GM10266 (cell line): ENCODE measurements at regions not wholly inside any gene's neighbourhood (a gene's known extent, or its start where the extent isn't known, plus 50 kb on each side); places are given as distances from the start of the nearest gene placed in this dataset.

Experiments
- DNase-seq: peaks from one replicate; pipeline ENCODE4 v3.0.0; 2012; ENCODE audit errors: extremely low spot score
- TF ChIP-seq, protein P1 (sequence below): IDR thresholded peaks from 2 replicates; pipeline ENCODE4 v1.5.1; 2012; ENCODE audit warnings: mild to moderate bottlenecking, low read depth; ENCODE audit not compliant: control insufficient read depth, insufficient read depth; ENCODE audit errors: missing control alignments

DNA sequence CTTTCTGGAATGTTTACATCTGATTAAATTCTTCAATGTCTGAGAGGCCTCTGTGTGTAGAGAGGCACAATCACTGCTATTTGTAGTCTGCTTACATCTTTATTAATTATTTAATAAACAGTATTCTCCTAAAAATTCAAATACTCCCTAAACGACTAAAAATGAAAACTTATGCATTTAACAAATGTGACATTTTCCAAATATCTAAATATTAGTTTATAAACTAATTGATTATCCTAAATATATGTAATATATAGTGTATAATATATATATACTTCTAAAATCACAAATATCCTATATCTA, 57.7 kb upstream of the ZBED3 start:
- no peak for DNase-seq
- TF ChIP-seq, protein P1, sequence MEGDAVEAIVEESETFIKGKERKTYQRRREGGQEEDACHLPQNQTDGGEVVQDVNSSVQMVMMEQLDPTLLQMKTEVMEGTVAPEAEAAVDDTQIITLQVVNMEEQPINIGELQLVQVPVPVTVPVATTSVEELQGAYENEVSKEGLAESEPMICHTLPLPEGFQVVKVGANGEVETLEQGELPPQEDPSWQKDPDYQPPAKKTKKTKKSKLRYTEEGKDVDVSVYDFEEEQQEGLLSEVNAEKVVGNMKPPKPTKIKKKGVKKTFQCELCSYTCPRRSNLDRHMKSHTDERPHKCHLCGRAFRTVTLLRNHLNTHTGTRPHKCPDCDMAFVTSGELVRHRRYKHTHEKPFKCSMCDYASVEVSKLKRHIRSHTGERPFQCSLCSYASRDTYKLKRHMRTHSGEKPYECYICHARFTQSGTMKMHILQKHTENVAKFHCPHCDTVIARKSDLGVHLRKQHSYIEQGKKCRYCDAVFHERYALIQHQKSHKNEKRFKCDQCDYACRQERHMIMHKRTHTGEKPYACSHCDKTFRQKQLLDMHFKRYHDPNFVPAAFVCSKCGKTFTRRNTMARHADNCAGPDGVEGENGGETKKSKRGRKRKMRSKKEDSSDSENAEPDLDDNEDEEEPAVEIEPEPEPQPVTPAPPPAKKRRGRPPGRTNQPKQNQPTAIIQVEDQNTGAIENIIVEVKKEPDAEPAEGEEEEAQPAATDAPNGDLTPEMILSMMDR, result no peak

DNA sequence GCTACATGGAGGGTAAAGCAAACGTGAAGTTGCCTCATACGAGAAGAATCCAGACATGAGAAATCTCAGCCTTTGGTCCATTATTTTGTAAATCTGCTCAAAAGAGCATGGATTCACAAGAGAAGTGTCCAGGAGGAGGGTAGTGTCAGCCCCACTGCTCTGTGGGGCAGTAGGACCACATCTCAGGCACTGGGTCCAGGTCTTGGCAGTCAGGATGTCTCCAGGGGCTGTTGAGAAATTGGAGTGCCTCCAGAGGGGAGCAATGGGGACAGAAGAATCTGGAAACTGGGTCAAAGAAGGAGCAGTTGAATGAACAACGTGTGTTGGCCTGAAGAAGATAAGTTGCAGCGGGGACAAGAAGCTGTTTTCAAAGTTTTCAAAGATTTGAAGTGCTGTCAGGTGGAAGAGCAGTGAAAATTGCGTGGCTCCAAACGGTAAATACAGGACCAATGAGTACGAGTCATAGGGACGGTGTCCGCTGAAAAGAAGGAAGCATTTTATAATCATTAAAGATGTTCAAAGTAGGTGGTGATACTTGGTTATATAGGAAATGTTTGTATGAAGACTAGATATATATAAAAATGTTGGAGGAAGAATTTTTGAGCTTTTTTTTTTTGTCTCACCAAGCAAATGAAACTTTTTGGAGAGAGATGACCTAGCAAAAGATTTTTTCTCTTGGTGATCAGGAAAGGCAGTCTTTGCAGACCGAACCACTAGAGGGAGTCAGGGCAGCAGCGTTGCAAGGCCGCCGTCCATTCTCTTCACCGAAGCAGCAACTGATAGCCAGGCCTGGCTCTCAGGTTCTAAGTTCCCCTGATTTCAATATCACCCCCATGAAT, 57.1 kb upstream of the ZBED3 start:
- peak; percentile 47 for DNase-seq

DNA sequence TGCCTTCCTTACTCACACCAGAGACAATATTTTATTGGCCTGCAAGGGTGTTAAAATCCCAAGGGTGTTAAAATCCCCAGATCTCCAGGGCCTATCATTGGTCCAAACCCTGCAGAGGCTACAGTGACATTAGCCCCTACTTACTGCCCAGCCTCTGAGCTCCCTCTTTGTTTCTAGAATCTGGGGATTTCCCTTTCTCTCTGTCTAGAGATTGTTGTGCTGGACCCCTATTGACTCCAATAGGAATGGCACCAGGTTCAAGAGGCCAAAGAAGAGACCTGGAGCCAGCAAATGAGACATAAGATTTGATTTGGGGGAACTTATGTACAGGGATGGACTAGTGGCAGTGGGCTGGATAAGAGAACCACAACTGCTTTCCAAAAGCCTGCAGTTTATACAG, 53.3 kb upstream of the ZBED3 start:
- DNase-seq, result no peak
- TF ChIP-seq, protein P1, result no peak

More for the DNA sequence above, 57.1 kb upstream of the ZBED3 start:
- TF ChIP-seq, protein P1, result peak; percentile 81

DNA sequence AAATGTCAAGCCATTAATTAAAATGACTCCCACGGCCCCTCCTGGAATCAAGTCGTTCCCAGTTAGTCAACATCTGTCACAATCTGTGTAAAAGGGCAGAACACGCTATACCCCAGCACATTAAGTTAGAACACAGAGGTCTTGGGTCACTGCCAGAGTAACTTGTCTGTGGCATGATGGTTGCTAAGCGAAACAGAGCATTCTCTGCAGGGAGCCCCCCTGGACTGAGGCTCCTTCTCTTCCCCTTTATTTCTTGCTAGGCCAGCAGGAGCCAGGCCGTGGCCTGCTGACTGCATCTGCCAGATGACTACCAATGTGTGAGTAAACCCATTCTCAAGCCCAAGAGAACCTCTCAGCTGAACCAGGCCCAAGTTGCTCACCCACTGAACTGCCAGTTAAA, 51.9 kb upstream of the ZBED3 start:
- DNase-seq, result no peak
- TF ChIP-seq, protein P1, result no peak
